Transverse colon (tissue), 4 donors: ENCODE measurements at regions not wholly inside any gene's neighbourhood (a gene's known extent, or its start where the extent isn't known, plus 50 kb on each side); places are given as distances from the start of the nearest gene placed in this dataset.

Experiments used
- DNase-seq: peaks from one replicate; pipeline ENCODE4 v3.0.0-alpha.2; 2019
- H3K27ac ChIP-seq, 4 donors: fragments of 200-600 bp; sonication (generic); 2 replicates each; pipeline ENCODE4 v1.5.1; 2016 to 2018; ENCODE audit warnings: inconsistent platforms in 4 of 4
- H3K27me3 ChIP-seq: fragments of 200-600 bp; sonication (generic); 2 replicates; pipeline ENCODE4 v1.5.1; 2017; ENCODE audit warnings: inconsistent platforms
- H3K36me3 ChIP-seq, 4 donors: fragments of 200-600 bp; sonication (generic); 2 replicates each; pipeline ENCODE4 v1.5.1; 2017 to 2019; ENCODE audit warnings: inconsistent platforms in 4 of 4
- H3K4me1 ChIP-seq, 4 donors: fragments of 200-600 bp; sonication (generic); 2 replicates each; pipeline ENCODE4 v1.5.1; 2017 to 2020; ENCODE audit warnings: inconsistent platforms in 4 of 4
- H3K4me3 ChIP-seq, 4 donors: fragments of 200-600 bp; sonication (generic); 1 replicate in 1 of 4; 2 replicates in 3 of 4; pipeline versions ENCODE4 v1.5.1 to v1.6.1; 2017 to 2019; ENCODE audit warnings: inconsistent platforms in 4 of 4
- H3K9me3 ChIP-seq, 2 donors: fragments of 200-600 bp; sonication (generic); 2 replicates each; pipeline ENCODE4 v1.5.1; 2017 to 2019; ENCODE audit warnings: inconsistent platforms in 2 of 2
- EP300 ChIP-seq: sonication (generic); formaldehyde crosslinking; IDR thresholded peaks from one replicate; pipeline ENCODE4 v1.6.1; 2017; ENCODE audit warnings: antibody characterized with exemption, low read depth
- POLR2A ChIP-seq: fragments of 450-650 bp; IDR thresholded peaks from one replicate; pipeline ENCODE4 v1.6.1; 2016; ENCODE audit warnings: antibody characterized with exemption, mild to moderate bottlenecking, moderate library complexity
- POLR2AphosphoS5 ChIP-seq, 3 donors: sonication (generic); formaldehyde crosslinking; IDR thresholded peaks; one replicate each; pipeline ENCODE4 v1.6.1; 2016; ENCODE audit warnings: antibody characterized with exemption in 3 of 3
- WGBS, 2 donors: methylation state at CpG; one replicate each; pipeline ENCODE4 v1.1.5; 2018; ENCODE audit warnings: low coverage in 1 of 2; 5-methylcytosine and 5-hydroxymethylcytosine counted together
- in situ Hi-C, 4 donors: fragments of 200-750 bp; cut with MboI; loops; one replicate each; pipeline versions ENCODE4 v1.15.0 to v1.15.1; 2017; ENCODE audit warnings: low sequenced_read_pairs in 3 of 4, low pct_ligation_motif_present in 1 of 4, low pct_unique_long_range_greater_than_20kb in 1 of 4
- intact Hi-C: fragments of 100-400 bp; cut with DNase I; formaldehyde crosslinking; loops from one replicate; pipeline ENCODE4 v1.15.1; 2023; ENCODE audit warnings: low total_unique reads
- TF ChIP-seq, protein P1 (sequence below), 5 experiments: fragments of 200-600 bp in 3 of 5; fragments of 450-650 bp in 2 of 5; sonication (generic) in 3 of 5; IDR thresholded peaks; 1 replicate in 2 of 5; 2 replicates in 3 of 5; pipeline ENCODE4 v1.5.1; 2016 to 2017; ENCODE audit warnings: antibody characterized with exemption in 5 of 5, inconsistent platforms in 3 of 5, mild to moderate bottlenecking in 2 of 5, moderate library complexity in 1 of 5

DNA sequence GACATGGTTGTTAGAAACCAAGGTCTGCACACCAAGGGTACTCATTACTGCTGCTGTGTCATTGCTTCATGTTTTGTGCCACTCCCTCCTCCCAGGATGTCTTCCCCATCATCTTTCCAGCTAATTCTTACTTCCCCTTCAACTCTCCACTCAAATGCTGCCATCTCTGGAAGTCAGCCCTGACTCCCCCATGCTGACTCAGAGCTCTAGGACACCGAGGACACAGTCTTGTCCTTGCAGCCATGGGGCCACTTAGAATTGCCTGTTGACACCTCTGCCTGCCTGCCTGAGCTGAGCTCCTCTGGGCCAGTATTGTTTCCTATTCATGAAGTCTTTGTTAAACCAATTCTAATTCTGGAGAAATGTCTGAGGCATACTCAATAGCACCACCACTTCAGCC lies 100.2 kb downstream of the GYPC start:
- Histone ChIP-seq H3K4me1 (no peaks in the 10 kb centered on the region), H3K9me3 (no peaks in the 10 kb centered on the region), H3K27ac (no peak overlapping the region), H3K36me3 (no peaks in the 10 kb centered on the region), H3K27me3 (peaks cover 4% of the 10 kb centered on the region), H3K4me3 (no peak overlapping the region)
- no peak for DNase-seq
- in situ Hi-C loops, result no loop called here
- 61 to 80% methylated on average over 1 of the region's 1 CpG for WGBS, 2 donors
- TF ChIP-seq POLR2A (no peak), EP300 (no peak), POLR2AphosphoS5 (IDR thresholded peaks at IDR 0.05) (no peak)
- TF ChIP-seq, protein P1, sequence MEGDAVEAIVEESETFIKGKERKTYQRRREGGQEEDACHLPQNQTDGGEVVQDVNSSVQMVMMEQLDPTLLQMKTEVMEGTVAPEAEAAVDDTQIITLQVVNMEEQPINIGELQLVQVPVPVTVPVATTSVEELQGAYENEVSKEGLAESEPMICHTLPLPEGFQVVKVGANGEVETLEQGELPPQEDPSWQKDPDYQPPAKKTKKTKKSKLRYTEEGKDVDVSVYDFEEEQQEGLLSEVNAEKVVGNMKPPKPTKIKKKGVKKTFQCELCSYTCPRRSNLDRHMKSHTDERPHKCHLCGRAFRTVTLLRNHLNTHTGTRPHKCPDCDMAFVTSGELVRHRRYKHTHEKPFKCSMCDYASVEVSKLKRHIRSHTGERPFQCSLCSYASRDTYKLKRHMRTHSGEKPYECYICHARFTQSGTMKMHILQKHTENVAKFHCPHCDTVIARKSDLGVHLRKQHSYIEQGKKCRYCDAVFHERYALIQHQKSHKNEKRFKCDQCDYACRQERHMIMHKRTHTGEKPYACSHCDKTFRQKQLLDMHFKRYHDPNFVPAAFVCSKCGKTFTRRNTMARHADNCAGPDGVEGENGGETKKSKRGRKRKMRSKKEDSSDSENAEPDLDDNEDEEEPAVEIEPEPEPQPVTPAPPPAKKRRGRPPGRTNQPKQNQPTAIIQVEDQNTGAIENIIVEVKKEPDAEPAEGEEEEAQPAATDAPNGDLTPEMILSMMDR (IDR thresholded peaks at IDR 0.05), result no peak
- intact Hi-C loops, result no loop called here

DNA sequence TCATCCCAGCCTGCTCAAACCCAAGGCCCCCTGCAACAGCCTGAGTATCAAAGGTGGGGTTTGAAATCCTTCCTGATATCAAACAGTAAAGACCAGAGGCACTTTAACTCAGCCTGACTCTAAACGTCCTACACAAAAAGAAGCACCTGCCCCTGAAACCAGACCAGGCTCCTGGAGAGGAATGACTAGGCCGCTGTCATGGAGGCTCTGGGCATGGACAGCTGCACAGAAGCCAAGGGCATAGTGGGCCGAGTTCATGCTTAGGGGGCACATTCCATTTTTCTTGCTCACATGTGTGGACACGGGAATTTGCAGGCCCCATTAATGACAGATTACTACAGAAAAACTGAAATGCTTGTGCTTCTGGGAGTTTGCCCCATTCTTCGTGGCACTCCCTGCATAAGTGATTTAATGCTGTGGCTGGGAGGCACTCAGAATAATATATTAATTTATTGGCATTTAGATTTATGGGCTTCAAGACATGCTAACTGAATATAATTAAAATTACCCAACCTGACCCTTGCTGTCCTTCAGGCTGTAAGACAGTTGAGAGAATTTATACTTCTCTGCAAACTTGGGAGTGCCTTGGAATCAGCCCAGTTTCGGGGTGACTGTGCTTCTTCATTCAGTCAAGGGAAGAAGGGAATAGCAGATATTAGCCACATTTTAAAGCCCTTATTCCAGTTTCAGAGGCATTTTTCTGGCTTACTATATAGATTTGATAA lies 105.5 kb downstream of the GYPC start:
- Histone ChIP-seq H3K4me3 (no peak overlapping the region), H3K4me1 (no peaks in the 10 kb centered on the region), H3K36me3 (no peaks in the 10 kb centered on the region), H3K9me3 (no peaks in the 10 kb centered on the region), H3K27me3 (peaks cover 4% of the 10 kb centered on the region), H3K27ac (no peak overlapping the region)
- WGBS, 2 donors, result 68 to 84% methylated on average over 3 to 6 of the region's 6 CpGs
- in situ Hi-C loops, result no loop called here
- DNase-seq, result no peak
- intact Hi-C loops, result no loop called here
- TF ChIP-seq, protein P1 (IDR thresholded peaks at IDR 0.05), result no peak
- TF ChIP-seq POLR2AphosphoS5 (IDR thresholded peaks at IDR 0.05) (no peak), EP300 (no peak), POLR2A (no peak)

DNA sequence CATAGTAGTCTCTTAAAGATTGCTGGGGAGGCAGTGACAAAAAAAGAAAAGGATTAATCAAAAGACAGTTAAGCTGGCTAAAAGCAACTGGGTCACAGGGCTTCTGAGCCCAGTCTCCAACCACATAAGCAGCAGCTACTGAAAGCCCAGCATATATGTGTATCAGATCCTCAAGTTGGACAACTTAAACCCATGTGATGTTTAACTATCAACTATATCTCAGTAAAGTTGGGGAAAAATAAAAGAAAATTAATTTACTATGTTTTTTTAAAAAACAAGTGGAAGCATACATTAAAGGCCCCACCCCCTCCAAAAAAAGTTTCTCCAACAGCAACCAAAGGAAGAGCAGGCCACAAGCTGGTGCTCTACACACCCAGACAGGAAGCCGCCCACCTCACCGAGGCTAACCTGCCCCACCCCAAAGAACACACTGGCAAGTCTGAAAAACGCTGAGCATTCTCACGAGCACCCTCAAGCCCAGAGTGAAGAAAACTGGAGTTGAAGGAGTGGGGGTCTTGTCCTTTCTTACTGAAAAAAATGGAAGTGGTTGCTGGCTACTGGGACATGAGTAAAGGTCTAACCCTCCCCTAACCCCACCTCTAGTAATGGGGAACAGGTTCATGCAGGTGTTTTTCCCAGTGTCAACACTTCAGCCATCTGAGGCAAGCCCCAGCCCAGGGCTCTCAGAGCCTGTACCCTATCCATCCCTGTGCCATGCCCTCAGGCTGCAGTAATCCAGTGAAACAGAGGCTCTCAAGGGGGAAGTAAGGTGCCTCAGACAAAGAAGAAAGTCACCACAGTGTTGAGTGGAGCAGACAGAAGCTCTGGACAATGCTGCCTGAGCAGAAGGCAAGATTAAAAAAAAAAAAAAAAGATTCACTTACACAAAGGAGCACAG lies 106.3 kb downstream of the GYPC start:
- H3K4me3 ChIP-seq, result no peak overlapping the region
- 65% methylated on average over 4 of the region's 4 CpGs; no CpG with 5 or more reads in 1 of the 2 donors for WGBS, 2 donors
- H3K27ac ChIP-seq, result no peak overlapping the region
- no peaks in the 10 kb centered on the region for H3K36me3 ChIP-seq
- peaks cover 4% of the 10 kb centered on the region for H3K27me3 ChIP-seq
- no peak for DNase-seq
- H3K4me1 ChIP-seq, result no peaks in the 10 kb centered on the region
- no peaks in the 10 kb centered on the region for H3K9me3 ChIP-seq
- intact Hi-C loops, result no loop called here
- TF ChIP-seq POLR2A (no peak), EP300 (no peak), POLR2AphosphoS5 (IDR thresholded peaks at IDR 0.05) (no peak)
- TF ChIP-seq, protein P1 (IDR thresholded peaks at IDR 0.05), result no peak
- in situ Hi-C loops, result no loop called here

DNA sequence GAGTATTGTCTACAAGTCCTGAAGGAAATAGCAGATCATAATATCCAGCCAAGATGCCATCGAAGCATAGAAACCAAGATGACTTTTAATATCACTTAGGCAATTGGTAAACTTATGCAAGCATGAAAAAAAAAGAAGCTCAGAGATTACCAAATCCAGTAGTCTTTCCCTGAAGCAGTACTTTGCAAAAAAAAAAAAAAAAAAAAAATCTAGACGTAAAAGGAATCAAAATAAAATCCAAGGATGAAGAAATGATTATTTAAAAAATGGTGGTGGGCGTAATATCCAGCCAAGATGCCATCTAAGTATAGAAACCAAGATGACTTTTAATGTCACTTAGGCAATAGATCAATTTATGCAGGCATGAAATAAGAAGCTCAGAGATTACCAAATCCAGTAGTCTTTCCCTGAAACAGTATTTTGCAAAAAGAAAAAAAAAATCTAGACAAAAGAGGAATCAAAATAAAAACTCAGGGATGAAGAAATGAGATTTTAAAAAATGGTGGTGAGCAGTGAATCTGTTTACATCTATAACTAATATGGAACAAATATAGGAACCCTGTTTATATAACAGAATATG lies 108.8 kb downstream of the GYPC start:
- DNase-seq, result no peak
- Histone ChIP-seq H3K36me3 (no peaks in the 10 kb centered on the region), H3K4me3 (no peak overlapping the region), H3K27ac (no peak overlapping the region), H3K4me1 (no peaks in the 10 kb centered on the region), H3K9me3 (no peaks in the 10 kb centered on the region), H3K27me3 (no peaks in the 10 kb centered on the region)
- TF ChIP-seq, protein P1 (IDR thresholded peaks at IDR 0.05), result no peak
- TF ChIP-seq POLR2A (no peak), POLR2AphosphoS5 (IDR thresholded peaks at IDR 0.05) (no peak), EP300 (no peak)
- intact Hi-C loops, result no loop called here
- in situ Hi-C loops, result no loop called here
- WGBS, 2 donors, result 77 to 78% methylated on average over 3 of the region's 3 CpGs
